Suprapubic skin (tissue), 4 donors: ENCODE measurements at regions not wholly inside any gene's neighbourhood (a gene's known extent, or its start where the extent isn't known, plus 50 kb on each side); places are given as distances from the start of the nearest gene placed in this dataset.

ENCODE experiments used
- CTCF ChIP-seq, 2 donors: fragments of 200-600 bp in 1 of 2; fragments of 450-650 bp in 1 of 2; sonication (generic) in 1 of 2; IDR thresholded peaks; one replicate each; pipeline ENCODE4 v1.5.1; 2016 to 2019; ENCODE audit warnings: antibody characterized with exemption in 2 of 2, mild to moderate bottlenecking in 1 of 2, moderate library complexity in 1 of 2
- EP300 ChIP-seq: sonication (generic); formaldehyde crosslinking; IDR thresholded peaks from one replicate; pipeline ENCODE4 v1.6.1; 2017; ENCODE audit warnings: antibody characterized with exemption
- POLR2A ChIP-seq, 2 donors: fragments of 450-650 bp; IDR thresholded peaks; one replicate each; pipeline ENCODE4 v1.6.1; 2017; ENCODE audit warnings: antibody characterized with exemption in 2 of 2, mild to moderate bottlenecking in 2 of 2, moderate library complexity in 2 of 2
- POLR2AphosphoS5 ChIP-seq, 3 donors: sonication (generic); formaldehyde crosslinking; IDR thresholded peaks; one replicate each; pipeline ENCODE4 v1.6.1; 2017; ENCODE audit warnings: antibody characterized with exemption in 3 of 3

GRCh38 chr18:25604196-25604893, 252.4 kb upstream of the ZNF521 start:
- TF ChIP-seq POLR2A (IDR thresholded peaks at IDR 0.05) (no peak), CTCF (IDR thresholded peaks at IDR 0.05) (no peak), POLR2AphosphoS5 (IDR thresholded peaks at IDR 0.05) (no peak), EP300 (no peak)
